NCI-H2029 treated with DMSO at 0.1 percent for 48 hours (cell line): ENCODE measurements at regions not wholly inside any gene's neighbourhood (a gene's known extent, or its start where the extent isn't known, plus 50 kb on each side); places are given as distances from the start of the nearest gene placed in this dataset.

ENCODE experiments used
- DNase-seq: peaks from one replicate; lab custom pipeline; 2025; lab: John Stamatoyannopoulos, UW

DNA sequence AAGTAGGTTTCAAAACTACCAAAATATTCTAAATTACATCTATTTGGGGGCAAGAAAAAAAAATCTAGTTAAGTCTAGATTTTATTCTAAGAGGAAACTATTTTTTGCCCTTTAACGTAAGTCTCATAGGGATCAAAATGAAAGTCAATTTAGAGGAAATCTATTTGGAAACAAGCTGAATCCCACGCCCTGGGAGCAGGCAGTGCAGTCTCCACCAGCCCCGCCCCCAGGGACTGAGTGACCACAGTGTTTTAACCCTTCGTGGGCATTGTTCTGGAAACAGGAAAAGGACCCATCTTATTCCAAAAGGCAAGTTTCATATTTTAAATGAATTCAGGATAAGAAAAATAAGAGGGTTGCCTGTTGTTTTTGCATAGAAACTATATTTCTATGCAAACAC is 209.7 kb downstream of the SPRY2 start:
- no peak for DNase-seq

DNA sequence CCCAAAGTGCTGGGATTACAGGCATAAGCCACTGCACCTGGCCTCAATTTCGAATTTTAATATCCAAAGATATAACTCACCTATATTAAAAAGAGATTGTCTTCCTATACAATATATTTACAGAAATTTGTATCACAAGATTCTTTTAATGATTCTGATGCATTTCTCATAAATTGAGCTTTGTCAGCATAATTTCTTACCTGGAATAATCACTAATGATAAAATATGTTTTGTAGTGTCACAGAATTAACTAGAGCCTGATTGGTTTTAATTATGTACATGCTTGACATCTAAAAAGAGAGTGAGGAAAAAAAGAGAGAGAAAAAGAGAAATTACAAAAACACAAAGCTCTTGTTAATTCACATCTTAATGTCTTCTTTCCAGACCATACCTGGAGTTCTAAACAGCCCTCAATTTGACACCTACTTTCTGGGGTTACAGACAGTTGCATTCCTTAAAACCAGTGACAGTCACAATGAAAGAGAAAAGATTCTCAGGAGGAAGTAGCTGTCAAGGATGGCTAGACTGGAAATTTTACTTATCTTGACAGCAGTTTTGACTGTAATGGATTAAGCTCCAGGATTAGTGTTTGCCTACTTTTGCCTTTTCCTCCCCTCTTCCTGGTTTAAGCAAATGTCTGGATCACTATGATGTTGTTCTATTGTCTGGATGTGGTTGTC is 214.4 kb downstream of the SPRY2 start:
- DNase-seq = no peak

DNA sequence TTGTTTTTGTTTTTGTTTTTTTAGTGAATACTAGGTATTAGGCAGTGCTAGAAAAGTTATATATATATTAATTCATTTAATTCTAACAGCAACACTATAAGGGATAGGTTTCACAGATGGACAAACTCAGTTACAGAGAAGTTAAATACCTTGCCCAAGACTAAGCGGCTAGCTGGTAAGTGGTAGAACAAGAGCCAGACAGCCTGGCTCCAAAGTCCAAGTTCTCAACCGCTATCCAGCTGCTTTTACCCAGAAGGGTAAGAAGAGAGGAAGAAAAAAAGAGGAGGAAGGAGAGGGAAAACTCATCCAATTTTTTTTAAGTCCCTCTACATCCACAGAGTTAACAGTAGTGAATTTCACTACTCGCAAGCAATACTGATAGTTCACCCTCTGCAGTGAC is 217.0 kb downstream of the SPRY2 start:
- no peak for DNase-seq

DNA sequence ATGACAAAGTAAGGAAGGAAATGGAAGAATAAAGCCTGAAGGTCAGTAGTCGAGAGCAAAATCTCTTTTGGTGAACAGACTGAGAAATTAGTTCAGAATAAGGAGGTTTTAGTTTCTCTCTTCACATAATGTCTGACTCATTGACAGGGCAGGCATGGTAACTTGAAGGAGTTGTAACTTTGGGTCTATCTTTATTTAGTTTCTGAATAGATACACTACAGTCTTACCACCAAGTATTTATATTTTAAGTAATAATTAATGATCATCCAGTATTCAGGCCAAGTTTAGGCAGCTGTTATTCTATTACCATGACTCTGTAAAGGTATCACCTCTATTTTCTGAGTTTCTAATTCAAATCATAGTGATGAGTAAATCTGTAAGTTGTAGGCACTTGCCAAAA is 219.9 kb downstream of the SPRY2 start:
- no peak for DNase-seq

DNA sequence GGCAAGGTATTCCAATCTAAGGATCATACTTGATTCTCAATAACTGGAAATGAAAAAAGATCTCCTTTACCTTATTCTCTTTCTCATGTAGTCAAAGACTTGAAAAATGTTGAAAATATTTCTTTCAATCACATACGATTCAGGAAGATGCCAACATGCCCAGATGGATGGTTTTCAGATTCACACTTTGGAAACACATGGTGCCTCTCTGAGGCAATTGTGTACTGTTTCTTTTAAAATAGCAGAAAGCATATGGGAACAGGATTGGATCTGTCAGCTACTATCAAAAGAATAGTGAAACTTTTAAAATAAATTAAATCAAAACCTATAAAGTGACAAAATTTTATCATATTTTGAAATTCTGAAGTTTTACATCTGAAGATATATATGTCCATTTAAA is 222.4 kb downstream of the SPRY2 start:
- DNase-seq = no peak

DNA sequence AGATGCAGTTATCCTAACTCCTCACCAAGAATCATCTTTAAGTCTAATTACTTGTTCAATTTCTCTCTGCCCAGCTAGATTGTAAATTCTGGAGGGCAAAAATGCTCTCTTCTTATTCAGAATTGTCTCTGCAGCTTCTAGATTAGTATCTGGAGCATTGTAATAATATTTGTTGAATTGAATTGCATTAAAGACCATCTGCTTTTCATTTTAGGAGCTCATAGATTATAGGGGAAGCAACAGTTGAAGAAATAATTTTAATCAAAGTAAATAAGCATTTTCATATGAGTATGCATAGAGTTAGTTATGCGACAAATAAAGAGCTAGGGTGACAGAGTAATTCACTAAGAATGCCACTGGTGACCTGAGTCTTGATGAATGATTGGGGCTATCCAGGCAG is 222.8 kb downstream of the SPRY2 start:
- no peak for DNase-seq

DNA sequence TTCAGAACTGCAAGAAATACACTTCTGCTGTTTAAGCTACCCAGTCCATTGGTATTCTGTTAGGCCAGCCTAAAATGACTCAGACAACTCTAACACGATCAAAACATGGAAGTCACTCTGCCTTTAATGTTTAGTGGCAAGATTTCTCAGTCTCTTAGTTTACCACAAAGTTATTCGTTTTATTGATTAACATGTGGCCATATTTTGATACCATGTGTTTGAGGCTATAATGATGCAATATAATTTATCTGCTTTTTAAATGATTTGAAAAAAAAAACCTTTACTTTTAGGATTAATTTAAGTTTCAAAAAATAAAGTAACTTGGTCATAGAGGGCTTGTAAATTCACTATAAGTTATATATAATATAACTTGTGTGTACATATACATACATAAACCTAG is 223.4 kb downstream of the SPRY2 start:
- no peak for DNase-seq

DNA sequence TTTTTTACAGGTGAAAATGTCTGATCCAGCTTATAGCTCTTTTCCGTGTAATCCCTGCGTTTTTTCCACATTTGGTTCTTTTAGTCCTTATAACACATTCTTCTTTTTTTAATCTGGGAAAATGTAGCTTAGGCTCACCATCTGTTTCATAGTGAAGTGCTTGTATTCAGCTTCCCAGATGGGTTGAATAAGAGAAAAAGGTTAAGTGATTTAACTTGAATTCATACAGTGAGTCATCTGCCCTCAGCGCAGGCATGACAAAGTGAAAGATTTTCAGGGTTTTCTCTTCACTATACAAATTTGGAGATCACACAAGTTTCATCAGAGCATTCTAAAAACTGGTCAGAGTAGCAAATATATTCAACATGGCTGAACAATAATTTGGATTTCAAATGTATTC is 224.8 kb downstream of the SPRY2 start:
- no peak for DNase-seq

DNA sequence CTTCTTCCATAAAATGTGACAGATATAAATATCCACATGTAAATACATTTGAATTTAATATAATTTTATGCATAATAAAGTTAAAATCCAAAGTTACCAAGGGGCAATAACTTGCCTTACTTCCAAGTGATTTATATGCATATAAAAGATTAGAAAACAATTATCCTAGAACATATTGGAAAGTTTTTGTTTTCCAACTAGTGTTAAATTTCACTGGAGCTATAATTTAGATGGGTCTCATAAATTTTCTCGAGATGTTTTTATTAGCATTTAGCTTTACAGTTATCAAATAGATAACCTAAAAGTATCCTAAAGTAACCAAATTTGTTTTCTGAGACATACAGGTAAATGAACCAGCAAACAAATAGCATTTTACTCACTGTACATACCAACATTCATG is 225.3 kb downstream of the SPRY2 start:
- DNase-seq = no peak

DNA sequence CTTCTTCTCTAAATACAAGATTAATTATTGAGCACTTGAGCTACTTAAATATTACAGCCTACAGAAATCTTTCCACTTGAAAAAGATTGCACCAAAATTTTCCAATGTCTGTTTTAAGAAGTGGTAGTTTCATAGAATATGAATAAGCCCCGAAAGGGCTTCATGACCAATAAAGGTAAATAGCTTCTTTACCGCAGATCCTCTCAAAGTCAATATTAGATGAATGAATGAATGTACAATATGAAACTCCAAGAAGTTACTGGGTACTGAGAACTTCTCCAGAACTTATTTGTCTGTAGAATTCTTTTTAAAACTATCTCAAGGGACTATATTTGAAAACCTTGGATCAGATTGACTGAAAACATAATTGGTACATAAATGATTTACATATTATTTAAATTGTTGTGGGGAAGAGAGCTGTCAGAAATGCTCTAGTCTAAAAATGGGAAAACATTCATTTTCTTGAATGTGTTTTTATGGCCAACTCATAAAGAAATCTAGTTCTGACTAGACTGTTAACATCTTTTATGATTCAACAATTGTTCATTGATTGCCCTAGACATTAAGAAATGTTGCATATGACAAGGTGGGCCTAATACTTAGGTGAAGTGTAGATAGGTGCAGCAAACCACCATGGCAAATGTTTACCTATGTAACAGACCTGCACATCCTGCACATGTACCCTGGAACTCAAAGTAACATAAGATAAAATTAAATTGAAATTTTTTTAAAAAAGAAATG is 227.0 kb downstream of the SPRY2 start:
- DNase-seq = no peak

DNA sequence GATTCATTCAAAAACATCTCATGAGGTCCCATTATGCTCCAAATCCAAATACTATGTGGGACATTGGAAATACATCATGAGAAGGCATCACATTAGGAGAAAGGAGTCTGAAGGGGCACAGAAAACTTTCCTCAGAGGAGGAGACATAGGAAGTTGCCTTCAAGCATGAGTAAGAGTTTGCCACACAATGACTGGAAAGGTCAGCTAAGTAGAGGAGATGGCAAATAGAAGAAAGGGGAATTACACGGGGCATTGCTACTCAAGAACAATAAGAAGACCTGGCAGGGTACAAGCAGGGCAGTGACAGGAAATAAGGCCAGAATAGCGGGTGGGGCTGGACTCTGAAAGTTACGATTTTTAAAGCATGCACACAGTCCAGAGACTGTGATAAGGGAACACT is 231.6 kb downstream of the SPRY2 start:
- no peak for DNase-seq

DNA sequence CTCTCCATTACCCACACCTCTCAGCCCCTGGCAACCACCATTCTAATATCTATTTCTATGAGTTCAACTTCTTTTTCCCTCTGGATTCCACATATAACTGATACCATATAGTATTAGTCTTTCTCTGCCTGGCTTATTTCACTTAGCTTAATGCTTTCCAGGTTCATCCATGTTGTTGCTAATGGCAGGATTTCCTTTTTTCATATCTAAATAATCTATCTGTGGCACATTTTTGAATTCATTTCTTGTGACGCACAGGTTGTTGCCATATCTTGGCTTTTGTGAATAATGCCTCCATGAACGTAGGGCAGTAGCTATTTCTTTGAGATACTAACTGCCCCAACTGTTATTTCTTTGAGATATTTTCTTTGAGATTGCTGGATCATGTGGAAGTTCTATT is 235.6 kb downstream of the SPRY2 start:
- DNase-seq = no peak

DNA sequence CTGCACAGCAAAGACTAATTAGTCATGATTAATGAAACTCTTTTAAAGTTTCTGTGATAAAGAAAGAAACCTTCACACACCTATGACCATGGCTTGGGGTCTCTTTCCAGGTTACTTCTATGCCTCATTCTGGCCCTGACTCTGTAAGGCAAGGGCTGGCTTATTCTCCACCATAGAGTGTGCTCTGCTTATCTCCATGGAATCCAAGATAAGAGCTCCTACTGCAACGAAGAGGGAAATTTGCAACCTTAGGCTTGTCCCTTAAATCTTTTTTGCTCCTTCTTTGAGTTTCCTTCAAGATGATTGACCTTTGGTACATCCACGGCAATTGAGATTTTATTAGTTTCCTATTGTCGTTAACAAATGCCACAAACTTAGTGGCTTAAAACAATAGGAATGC is 239.9 kb downstream of the SPRY2 start:
- DNase-seq = no peak

DNA sequence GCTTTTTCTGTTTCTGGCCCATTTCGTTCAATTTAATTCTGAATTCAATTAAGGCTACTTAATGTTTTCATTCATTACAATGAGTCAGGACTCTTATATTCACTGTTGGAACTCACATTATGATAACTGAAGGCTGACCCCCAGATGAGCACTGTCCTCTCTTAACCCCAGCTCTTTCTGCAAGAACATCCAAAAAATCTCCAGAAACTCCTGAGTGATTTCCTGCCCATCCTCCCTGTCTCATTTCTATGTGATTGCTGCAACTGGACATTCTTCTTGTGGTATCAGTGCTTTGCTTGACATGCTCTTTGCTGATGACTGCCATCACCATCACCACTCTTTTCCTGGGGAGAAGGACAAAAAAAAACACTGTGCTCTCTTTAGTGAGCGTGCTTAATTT is 240.3 kb downstream of the SPRY2 start:
- no peak for DNase-seq

DNA sequence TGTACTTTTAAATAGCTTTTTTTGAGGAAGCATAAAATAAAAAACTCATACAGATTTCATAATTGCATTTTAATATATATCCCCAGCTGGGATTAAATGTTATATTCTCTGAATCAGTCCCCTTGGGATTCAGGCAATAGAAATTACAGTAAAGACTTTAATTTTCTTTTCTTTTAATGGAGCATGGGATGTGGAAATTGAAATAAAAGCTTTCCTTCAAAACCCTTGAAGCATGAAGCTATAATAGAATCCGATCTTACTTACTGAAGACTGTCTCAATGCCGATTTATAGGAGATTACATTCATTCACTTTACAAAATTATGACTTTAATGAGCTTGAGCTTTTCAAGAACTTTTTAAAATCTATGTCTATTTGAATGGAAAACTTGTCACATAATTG is 243.4 kb downstream of the SPRY2 start:
- DNase-seq = no peak

DNA sequence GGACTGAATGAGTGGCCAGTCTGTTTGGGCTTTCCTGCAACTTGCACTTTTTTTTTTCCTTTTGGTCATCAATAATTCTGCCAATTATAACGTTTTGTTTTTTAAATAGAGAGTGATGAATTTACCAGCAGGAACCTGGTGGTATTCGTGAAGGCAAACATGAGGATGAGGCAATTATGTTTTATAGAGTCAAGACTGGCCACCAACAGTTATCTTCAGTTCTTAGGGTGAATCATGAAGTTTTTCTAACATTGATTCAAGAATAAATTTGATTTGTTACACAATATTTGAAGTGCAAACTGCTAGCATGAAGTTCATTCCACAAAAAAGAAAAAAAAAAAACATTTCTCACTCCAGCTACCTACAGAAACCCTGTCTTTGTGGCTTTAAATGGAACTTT is 244.5 kb downstream of the SPRY2 start:
- no peak for DNase-seq

DNA sequence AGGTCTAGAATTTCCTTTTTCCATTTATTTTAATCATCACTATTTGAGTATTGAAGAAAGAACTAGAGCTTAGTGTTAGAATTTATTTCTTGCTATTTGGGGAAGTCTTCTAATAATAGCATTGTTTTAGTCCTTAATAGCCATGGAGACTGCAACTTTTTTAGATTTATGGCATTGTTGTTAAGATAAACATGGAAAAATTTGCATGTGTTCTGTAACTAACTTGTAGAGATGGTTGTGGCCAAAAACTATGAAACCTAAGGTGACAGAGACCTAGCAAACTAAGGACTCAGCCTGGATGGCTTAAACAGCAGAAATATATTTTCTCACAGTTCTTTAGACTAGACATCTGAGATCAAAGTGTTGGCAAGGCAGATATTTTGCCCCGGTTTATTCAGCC is 246.4 kb downstream of the SPRY2 start:
- no peak for DNase-seq

DNA sequence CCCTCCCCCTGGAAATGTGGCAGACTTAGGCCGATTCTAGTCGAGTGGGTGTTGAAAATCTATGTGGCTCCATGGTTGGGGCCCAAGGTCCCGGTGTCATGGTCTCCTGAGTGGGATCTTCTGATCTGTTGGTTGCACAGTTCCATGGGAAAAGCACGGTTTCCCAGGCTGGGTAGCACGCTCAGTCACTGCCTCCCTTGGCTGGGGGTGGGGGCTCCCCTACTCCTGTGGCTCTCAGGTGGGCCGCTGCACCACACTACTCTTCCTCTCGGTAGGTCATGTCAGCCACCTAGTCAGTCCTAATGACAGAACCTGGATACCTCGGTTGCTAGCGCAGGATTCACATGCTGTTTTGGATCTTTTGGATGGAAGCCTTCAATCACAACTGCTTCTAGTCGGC is 247.0 kb downstream of the SPRY2 start:
- no peak for DNase-seq

DNA sequence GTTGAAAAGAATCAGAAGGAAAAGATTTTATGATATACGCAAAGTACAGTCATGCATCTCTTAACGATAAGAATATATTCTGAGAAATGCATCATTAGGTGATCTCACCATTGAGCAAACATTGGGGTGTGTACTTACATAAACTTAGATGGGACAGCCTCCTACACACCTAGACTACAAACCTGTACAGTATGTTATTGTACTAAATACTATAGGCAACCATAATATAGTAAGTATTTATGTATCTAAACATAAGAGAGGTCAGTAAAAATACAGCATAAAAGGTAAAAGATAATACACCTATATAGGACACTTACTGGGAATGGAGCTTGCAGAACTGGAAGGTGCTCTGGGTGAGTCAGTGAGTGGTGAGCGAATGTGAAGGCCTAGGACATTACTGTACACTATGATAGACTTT is 254.6 kb downstream of the SPRY2 start:
- no peak for DNase-seq

DNA sequence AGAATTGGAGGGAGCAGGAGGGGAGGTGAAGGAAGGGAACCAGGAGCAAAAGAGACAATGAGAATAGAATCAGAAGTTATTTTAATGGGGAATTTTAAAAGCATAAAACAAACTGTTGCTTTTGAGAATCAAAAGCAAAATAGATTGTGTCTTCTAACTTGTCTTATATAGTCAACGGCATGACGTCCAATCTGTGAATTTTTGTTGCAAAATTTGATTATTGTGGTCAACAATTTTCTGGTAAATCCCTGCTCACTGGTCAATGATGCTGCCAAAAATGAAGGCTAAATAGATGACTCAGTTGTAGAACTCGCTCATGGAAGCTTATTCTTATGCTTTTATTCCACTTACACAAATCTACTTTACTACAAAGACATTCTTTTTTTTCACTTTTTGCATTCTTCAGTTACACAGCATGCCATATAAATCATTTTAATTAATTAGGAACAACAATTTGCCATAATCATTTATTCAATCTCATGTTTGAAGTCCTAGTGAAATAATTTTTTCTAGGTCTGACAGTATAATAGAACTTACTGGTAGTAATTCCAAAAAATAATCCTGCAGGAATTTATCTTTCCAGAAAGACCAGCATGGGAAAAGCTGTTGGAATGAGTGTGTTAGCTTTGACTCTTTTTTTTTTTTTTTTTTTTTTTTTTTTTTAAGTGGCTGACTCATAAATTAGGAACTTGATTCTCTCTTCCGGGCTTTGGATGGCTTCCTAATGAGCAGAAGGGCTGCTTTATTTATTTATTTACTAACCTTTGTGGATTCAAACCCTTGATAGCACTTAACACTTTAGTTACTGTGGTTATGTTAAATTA is 256.9 kb downstream of the SPRY2 start:
- peak; percentile 55 for DNase-seq

DNA sequence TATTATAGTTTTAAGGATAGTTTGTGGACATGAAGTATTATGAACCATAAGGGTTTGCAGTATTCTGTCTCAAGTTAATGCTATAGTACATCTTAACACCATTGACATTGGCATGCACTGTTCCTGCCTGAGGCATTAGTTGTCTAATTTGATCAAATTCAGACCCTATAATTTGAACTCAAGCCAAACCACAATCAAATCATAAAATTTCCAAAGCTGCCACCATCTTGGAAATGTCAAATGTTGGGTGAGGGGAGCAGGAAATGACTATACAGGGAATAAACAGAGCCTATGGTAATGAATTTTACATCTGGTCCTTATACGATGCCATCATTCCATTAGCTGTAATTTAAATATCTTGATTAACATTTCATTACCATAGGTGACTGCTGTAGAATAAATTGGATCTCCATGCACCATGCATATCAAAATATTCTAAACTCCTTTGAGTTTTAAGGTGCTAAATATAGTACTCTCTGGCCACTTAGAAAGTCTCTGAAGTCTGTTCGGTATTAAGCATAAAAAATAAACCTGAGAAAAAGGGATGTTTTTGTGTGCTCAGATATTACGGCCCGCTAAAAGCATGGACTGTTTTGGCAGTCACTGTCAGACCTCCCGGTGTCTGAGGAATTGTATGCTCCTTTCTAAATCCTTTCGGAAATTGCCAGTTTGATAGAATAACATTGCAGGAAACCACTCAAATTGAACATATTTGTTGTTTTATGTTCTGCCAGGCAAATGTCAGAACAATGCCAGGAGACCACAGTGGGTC is 257.7 kb downstream of the SPRY2 start:
- no peak for DNase-seq

DNA sequence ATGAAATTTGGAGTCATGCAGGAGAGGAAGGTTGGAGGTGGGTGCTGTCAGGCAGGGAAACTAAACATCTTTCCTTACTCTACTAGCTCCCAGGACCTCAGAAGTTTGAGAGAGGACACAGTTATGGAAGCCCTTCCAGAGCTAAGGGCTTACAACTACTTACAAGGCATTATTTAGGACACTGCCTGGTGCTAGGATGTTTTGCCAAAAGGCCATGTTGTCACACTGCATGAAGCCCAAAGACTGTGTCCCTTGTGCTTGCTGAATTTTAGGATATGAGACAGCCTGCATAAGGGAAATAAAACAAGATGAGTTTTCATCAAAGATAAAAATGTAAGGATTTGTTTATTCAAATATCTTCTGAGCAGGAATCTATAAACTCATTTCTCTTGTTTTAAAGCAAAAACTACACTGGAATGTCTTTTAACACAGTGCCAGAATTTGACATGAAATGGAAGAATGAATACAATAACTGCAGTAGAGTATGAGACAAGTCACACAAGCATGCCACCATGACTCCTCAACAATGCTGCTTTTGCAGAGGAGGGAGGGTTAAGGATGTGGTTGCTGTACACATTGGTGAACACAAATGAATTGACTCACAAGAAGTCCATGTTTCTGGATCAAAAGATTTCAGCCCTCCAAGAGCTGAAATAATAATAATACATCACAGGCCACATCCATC is 258.4 kb downstream of the SPRY2 start:
- no peak for DNase-seq
